Neural cell (in vitro differentiated cells): ENCODE measurements at regions not wholly inside any gene's neighbourhood (a gene's known extent, or its start where the extent isn't known, plus 50 kb on each side); places are given as distances from the start of the nearest gene placed in this dataset.

ENCODE experiments used
- H2AFZ ChIP-seq: fragments of 200-600, 300-800 bp; sonication (generic), shearing (Covaris generic); 2 replicates; pipeline ENCODE4 v1.6.0; 2014; ENCODE audit warnings: low read depth, mild to moderate bottlenecking, antibody characterized with exemption, low read length, moderate library complexity
- H3F3A ChIP-seq: fragments of 200-600 bp; shearing (Covaris generic); 2 replicates; pipeline ENCODE4 v1.6.1; 2016; ENCODE audit warnings: mild to moderate bottlenecking, moderate library complexity, mixed read lengths, antibody characterized with exemption, low read length; ENCODE audit not compliant: insufficient read depth, poor library complexity, severe bottlenecking
- H3K27ac ChIP-seq: fragments of 200-600, 300-800 bp; sonication (generic), shearing (Covaris generic); 2 replicates; pipeline ENCODE4 v1.5.1; 2014; ENCODE audit warnings: mild to moderate bottlenecking, low read length, moderate library complexity
- H3K27me3 ChIP-seq: fragments of 300-800, 200-600 bp; sonication (generic), shearing (Covaris generic); 2 replicates; pipeline ENCODE4 v1.6.0; 2014; ENCODE audit warnings: mild to moderate bottlenecking, low read depth, low read length, moderate library complexity; ENCODE audit not compliant: insufficient read depth
- H3K36me3 ChIP-seq: fragments of 300-800, 200-600 bp; sonication (generic), shearing (Covaris generic); 2 replicates; pipeline ENCODE4 v1.5.1; 2014; ENCODE audit warnings: mild to moderate bottlenecking, antibody characterized with exemption, low read length, moderate library complexity; ENCODE audit not compliant: insufficient read depth
- H3K4me2 ChIP-seq: fragments of 300-800, 200-600 bp; sonication (generic), shearing (Covaris generic); 2 replicates; pipeline ENCODE4 v1.6.0; 2014; ENCODE audit warnings: mild to moderate bottlenecking, low read length
- H3K4me3 ChIP-seq: fragments of 300-800, 200-600 bp; sonication (generic), shearing (Covaris generic); 2 replicates; pipeline ENCODE4 v1.5.1; 2014; ENCODE audit warnings: mild to moderate bottlenecking, low read length, moderate library complexity
- H3K79me2 ChIP-seq: fragments of 200-600 bp; shearing (Covaris generic); replicated peaks from 2 replicates; pipeline ENCODE4 v1.6.0; 2014; ENCODE audit warnings: mild to moderate bottlenecking, low read length, moderate library complexity; ENCODE audit not compliant: insufficient read depth
- H3K9ac ChIP-seq: fragments of 300-800, 200-600 bp; sonication (generic), shearing (Covaris generic); 2 replicates; pipeline ENCODE4 v1.6.1; 2016; ENCODE audit warnings: mild to moderate bottlenecking, low read length, mixed read lengths
- H3K9me2 ChIP-seq: fragments of 200-600 bp; shearing (Covaris generic); 2 replicates; pipeline ENCODE4 v1.6.1; 2016; ENCODE audit warnings: mild to moderate bottlenecking, low read length, mixed read lengths; ENCODE audit not compliant: insufficient read depth
- H3K9me3 ChIP-seq: fragments of 200-600, 300-800 bp; sonication (generic), shearing (Covaris generic); 2 replicates; pipeline ENCODE4 v1.6.1; 2016; ENCODE audit warnings: mild to moderate bottlenecking, mixed run types, low read length, moderate library complexity, mixed read lengths
- H4K20me1 ChIP-seq: fragments of 200-600 bp; shearing (Covaris generic); 2 replicates; pipeline ENCODE4 v1.6.1; 2016; ENCODE audit warnings: mild to moderate bottlenecking, mixed run types; ENCODE audit not compliant: insufficient read depth
- EP300 ChIP-seq: fragments of 450-650 bp; conservative IDR thresholded peaks from 2 replicates; pipeline ENCODE4 v1.6.1; 2014; ENCODE audit warnings: antibody characterized with exemption, mild to moderate bottlenecking, moderate library complexity; ENCODE audit not compliant: poor library complexity, severe bottlenecking
- EZH2 ChIP-seq: fragments of 200-600, 300-800 bp; shearing (Covaris generic), sonication (generic); IDR thresholded peaks from 2 replicates; pipeline ENCODE4 v1.6.1; 2014; ENCODE audit warnings: antibody characterized with exemption, low read length, borderline replicate concordance, mild to moderate bottlenecking; ENCODE audit not compliant: insufficient read depth, poor library complexity, severe bottlenecking
- MXI1 ChIP-seq: fragments of 450-650 bp; conservative IDR thresholded peaks from 2 replicates; pipeline ENCODE4 v1.6.1; 2014; ENCODE audit warnings: antibody characterized with exemption, mild to moderate bottlenecking; ENCODE audit not compliant: poor library complexity, severe bottlenecking
- POLR2AphosphoS5 ChIP-seq: IDR thresholded peaks from 2 replicates; pipeline ENCODE4 v1.6.1; 2012
- RAD21 ChIP-seq: fragments of 450-650 bp; conservative IDR thresholded peaks from 2 replicates; pipeline ENCODE4 v1.6.1; 2014; ENCODE audit warnings: antibody characterized with exemption, mild to moderate bottlenecking, moderate library complexity
- REST ChIP-seq: IDR thresholded peaks from 2 replicates; pipeline ENCODE4 v1.6.1; 2012; ENCODE audit warnings: borderline replicate concordance
- SMC3 ChIP-seq: fragments of 450-650 bp; conservative IDR thresholded peaks from 2 replicates; pipeline ENCODE4 v1.6.1; 2014; ENCODE audit warnings: antibody characterized with exemption, mild to moderate bottlenecking, moderate library complexity; ENCODE audit not compliant: poor library complexity
- TAF1 ChIP-seq: IDR thresholded peaks from 2 replicates; pipeline ENCODE4 v1.6.1; 2012; ENCODE audit warnings: low read depth
- TF ChIP-seq, protein P1 (sequence below): fragments of 450-650 bp; IDR thresholded peaks from 2 replicates; pipeline ENCODE4 v1.5.1; 2014; ENCODE audit warnings: antibody characterized with exemption, mild to moderate bottlenecking, moderate library complexity; ENCODE audit not compliant: poor library complexity, severe bottlenecking

GRCh38 chr2:145984580-145984979 lies 1464.7 kb upstream of the ZEB2 start:
- no peak overlapping the region for H3K9ac ChIP-seq
- H3K27me3 ChIP-seq, result no peaks in the 10 kb centered on the region
- H3K9me3 ChIP-seq, result no peaks in the 10 kb centered on the region
- H3K36me3 ChIP-seq, result no peaks in the 10 kb centered on the region
- H3K4me2 ChIP-seq, result no peak overlapping the region
- no peak overlapping the region for H2AFZ ChIP-seq
- H3K9me2 ChIP-seq, result no peaks in the 10 kb centered on the region
- H3K27ac ChIP-seq, result no peak overlapping the region
- no peaks in the 10 kb centered on the region for H3F3A ChIP-seq
- no peak for TF ChIP-seq POLR2AphosphoS5
- TF ChIP-seq TAF1, result no peak
- no peak for TF ChIP-seq MXI1
- TF ChIP-seq REST, result no peak
- no peak for TF ChIP-seq RAD21
- no peak for TF ChIP-seq EP300
- TF ChIP-seq, protein P1, sequence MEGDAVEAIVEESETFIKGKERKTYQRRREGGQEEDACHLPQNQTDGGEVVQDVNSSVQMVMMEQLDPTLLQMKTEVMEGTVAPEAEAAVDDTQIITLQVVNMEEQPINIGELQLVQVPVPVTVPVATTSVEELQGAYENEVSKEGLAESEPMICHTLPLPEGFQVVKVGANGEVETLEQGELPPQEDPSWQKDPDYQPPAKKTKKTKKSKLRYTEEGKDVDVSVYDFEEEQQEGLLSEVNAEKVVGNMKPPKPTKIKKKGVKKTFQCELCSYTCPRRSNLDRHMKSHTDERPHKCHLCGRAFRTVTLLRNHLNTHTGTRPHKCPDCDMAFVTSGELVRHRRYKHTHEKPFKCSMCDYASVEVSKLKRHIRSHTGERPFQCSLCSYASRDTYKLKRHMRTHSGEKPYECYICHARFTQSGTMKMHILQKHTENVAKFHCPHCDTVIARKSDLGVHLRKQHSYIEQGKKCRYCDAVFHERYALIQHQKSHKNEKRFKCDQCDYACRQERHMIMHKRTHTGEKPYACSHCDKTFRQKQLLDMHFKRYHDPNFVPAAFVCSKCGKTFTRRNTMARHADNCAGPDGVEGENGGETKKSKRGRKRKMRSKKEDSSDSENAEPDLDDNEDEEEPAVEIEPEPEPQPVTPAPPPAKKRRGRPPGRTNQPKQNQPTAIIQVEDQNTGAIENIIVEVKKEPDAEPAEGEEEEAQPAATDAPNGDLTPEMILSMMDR, result no peak
- TF ChIP-seq SMC3, result no peak
- TF ChIP-seq EZH2, result no peak
- no peak overlapping the region for H3K4me3 ChIP-seq
- H3K79me2 ChIP-seq, result no peaks in the 10 kb centered on the region
- H4K20me1 ChIP-seq, result no peaks in the 10 kb centered on the region

DNA sequence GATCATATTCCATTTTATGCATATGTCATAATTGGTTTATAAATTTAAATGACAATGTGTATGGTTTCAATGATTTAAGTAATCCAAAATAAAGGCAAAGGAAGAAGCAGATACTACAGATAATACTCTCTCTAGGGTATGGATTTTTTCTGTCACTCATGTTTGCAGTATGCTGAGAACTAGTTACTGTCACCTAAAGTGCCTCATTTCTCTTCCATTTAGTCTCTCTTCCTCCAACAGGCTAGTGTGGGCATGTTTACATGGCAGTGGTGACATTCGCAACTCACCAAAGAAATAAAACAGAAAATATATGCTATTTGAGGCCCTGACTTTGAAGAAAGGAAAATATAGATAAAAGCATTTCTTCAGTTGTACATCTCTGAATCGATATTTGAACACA lies 1460.4 kb upstream of the ZEB2 start:
- no peaks in the 10 kb centered on the region for H4K20me1 ChIP-seq
- H3K9me2 ChIP-seq, result no peaks in the 10 kb centered on the region
- no peak overlapping the region for H3K4me2 ChIP-seq
- H3K9ac ChIP-seq, result no peak overlapping the region
- no peaks in the 10 kb centered on the region for H3K36me3 ChIP-seq
- H2AFZ ChIP-seq, result no peak overlapping the region
- no peak overlapping the region for H3K4me3 ChIP-seq
- H3F3A ChIP-seq, result no peaks in the 10 kb centered on the region
- H3K27ac ChIP-seq, result no peak overlapping the region
- no peaks in the 10 kb centered on the region for H3K27me3 ChIP-seq
- TF ChIP-seq TAF1, result no peak
- peak; percentile 43 for TF ChIP-seq REST
- no peak for TF ChIP-seq EZH2
- TF ChIP-seq MXI1, result no peak
- peak; percentile 95 for TF ChIP-seq EP300
- peak; percentile 90 for TF ChIP-seq POLR2AphosphoS5
- no peaks in the 10 kb centered on the region for H3K79me2 ChIP-seq
- no peaks in the 10 kb centered on the region for H3K9me3 ChIP-seq
